Trophoblast cell (in vitro differentiated cells and primary cell): ENCODE measurements at regions not wholly inside any gene's neighbourhood (a gene's known extent, or its start where the extent isn't known, plus 50 kb on each side); places are given as distances from the start of the nearest gene placed in this dataset.

Experiments used
- DNase-seq, 2 donors: peaks; one replicate each; pipeline ENCODE4 v3.0.0-alpha.2; 2016
- H2AFZ ChIP-seq: 2 replicates; pipeline ENCODE4 v1.6.1; 2013; ENCODE audit warnings: low read length, moderate library complexity, mild to moderate bottlenecking; ENCODE audit not compliant: insufficient read depth, poor library complexity
- H2AK5ac ChIP-seq: 2 replicates; pipeline ENCODE4 v1.6.1; 2013; ENCODE audit warnings: mild to moderate bottlenecking, low read length
- H2BK120ac ChIP-seq: 2 replicates; pipeline ENCODE4 v1.6.1; 2013; ENCODE audit warnings: low read length, mild to moderate bottlenecking, moderate library complexity; ENCODE audit not compliant: insufficient read depth, poor library complexity
- H2BK12ac ChIP-seq: 2 replicates; pipeline ENCODE4 v1.6.1; 2013; ENCODE audit warnings: mild to moderate bottlenecking, low read length, moderate library complexity
- H2BK5ac ChIP-seq: 2 replicates; pipeline ENCODE4 v1.6.1; 2013; ENCODE audit warnings: low read length, low read depth, moderate library complexity, mild to moderate bottlenecking; ENCODE audit not compliant: poor library complexity
- H3K14ac ChIP-seq: 2 replicates; pipeline ENCODE4 v1.6.1; 2013; ENCODE audit warnings: mild to moderate bottlenecking, low read length
- H3K18ac ChIP-seq: 2 replicates; pipeline ENCODE4 v1.6.1; 2013; ENCODE audit warnings: mild to moderate bottlenecking, low read length
- H3K23ac ChIP-seq: 2 replicates; pipeline ENCODE4 v1.6.1; 2013; ENCODE audit warnings: low read length
- H3K27ac ChIP-seq: 2 replicates; pipeline ENCODE4 v1.5.1; 2013; ENCODE audit warnings: low read depth, mild to moderate bottlenecking, inconsistent platforms, low read length, moderate library complexity
- H3K27me3 ChIP-seq: 2 replicates; pipeline ENCODE4 v1.6.1; 2013; ENCODE audit warnings: inconsistent platforms, mild to moderate bottlenecking, low read length, moderate library complexity; ENCODE audit not compliant: insufficient read depth
- H3K36me3 ChIP-seq, 2 experiments: 1 replicate in 1 of 2; 2 replicates in 1 of 2; pipeline ENCODE4 v1.6.1; 2013; ENCODE audit warnings: low read length in 2 of 2, mild to moderate bottlenecking in 2 of 2, moderate library complexity in 1 of 2; ENCODE audit not compliant: insufficient read depth in 2 of 2, control insufficient read depth in 1 of 2
- H3K4ac ChIP-seq: 2 replicates; pipeline ENCODE4 v1.6.1; 2013; ENCODE audit warnings: low read depth, mild to moderate bottlenecking, low read length, moderate library complexity
- H3K4me1 ChIP-seq, 2 experiments: 1 replicate in 1 of 2; 2 replicates in 1 of 2; pipeline ENCODE4 v1.6.1; 2013; ENCODE audit warnings: low read length in 2 of 2, mild to moderate bottlenecking in 2 of 2, moderate library complexity in 1 of 2; ENCODE audit not compliant: insufficient read depth in 2 of 2, control insufficient read depth in 1 of 2
- H3K4me2 ChIP-seq: 2 replicates; pipeline ENCODE4 v1.6.1; 2013; ENCODE audit warnings: inconsistent platforms, mild to moderate bottlenecking, low read length, moderate library complexity
- H3K4me3 ChIP-seq: 2 replicates; pipeline ENCODE4 v1.5.1; 2013; ENCODE audit warnings: mild to moderate bottlenecking, low read depth, low read length, inconsistent platforms
- H3K79me1 ChIP-seq: one replicate; pipeline ENCODE4 v1.6.1; 2013; ENCODE audit warnings: low read length
- H3K79me2 ChIP-seq: 2 replicates; pipeline ENCODE4 v1.6.1; 2013; ENCODE audit warnings: low read length, mild to moderate bottlenecking; ENCODE audit not compliant: control insufficient read depth, insufficient read depth, poor library complexity
- H3K9ac ChIP-seq: 2 replicates; pipeline ENCODE4 v1.6.1; 2013; ENCODE audit warnings: mild to moderate bottlenecking, low read length
- H3K9me3 ChIP-seq: 2 replicates; pipeline ENCODE4 v1.6.1; 2013; ENCODE audit warnings: low read depth, mild to moderate bottlenecking, control low read depth, inconsistent platforms, low read length; ENCODE audit not compliant: insufficient read depth
- H4K12ac ChIP-seq: 2 replicates; pipeline ENCODE4 v1.6.1; 2013; ENCODE audit warnings: low read depth, mild to moderate bottlenecking, low read length, moderate library complexity
- H4K8ac ChIP-seq: 2 replicates; pipeline ENCODE4 v1.6.1; 2013; ENCODE audit warnings: low read depth, mild to moderate bottlenecking, low read length, moderate library complexity
- H4K91ac ChIP-seq: one replicate; pipeline ENCODE4 v1.6.1; 2013; ENCODE audit warnings: low read depth, mild to moderate bottlenecking, low read length, moderate library complexity
- WGBS: extraction: QIAGEN DNeasy Blood & Tissue Kit; methylation state at CpG from one replicate; pipeline ENCODE4 v1.1.7; 2013; ENCODE audit warnings: missing lambda C conversion rate; ENCODE audit not compliant: insufficient read length, insufficient coverage; ENCODE audit errors: extremely low coverage; 5-methylcytosine and 5-hydroxymethylcytosine counted together

- no peak overlapping the region for H3K4me3 ChIP-seq
- no peak overlapping the region for H3K4me2 ChIP-seq
- no peak overlapping the region for H2AFZ ChIP-seq
- no peaks in the 10 kb centered on the region for H3K79me2 ChIP-seq
- H3K27ac ChIP-seq, result no peak overlapping the region
- H2BK12ac ChIP-seq, result no peak overlapping the region
- H3K9me3 ChIP-seq, result no peaks in the 10 kb centered on the region
- H2BK5ac ChIP-seq, result no peak overlapping the region
- no peak overlapping the region for H4K12ac ChIP-seq
- no peak overlapping the region for H4K91ac ChIP-seq
- H2BK120ac ChIP-seq, result no peak overlapping the region
- no peak overlapping the region for H3K14ac ChIP-seq
- no peak overlapping the region for H3K18ac ChIP-seq
- H2AK5ac ChIP-seq, result no peak overlapping the region
- no peak overlapping the region for H3K9ac ChIP-seq
- H3K4me1 ChIP-seq, result no peaks in the 10 kb centered on the region
- H3K4ac ChIP-seq, result no peak overlapping the region
- no peak for DNase-seq
- no peak overlapping the region for H3K23ac ChIP-seq
- H4K8ac ChIP-seq, result no peak overlapping the region
- H3K79me1 ChIP-seq, result no peaks in the 10 kb centered on the region
- no peaks in the 10 kb centered on the region for H3K36me3 ChIP-seq
- WGBS, result no CpG with 5 or more reads among the region's 2 CpGs
- H3K27me3 ChIP-seq, result no peaks in the 10 kb centered on the region
These were observed 350.3 kb downstream of the GPAM start for GRCh38 chr10:111833251-111833650.

- Histone ChIP-seq H3K36me3 (no peaks in the 10 kb centered on the region), H2BK12ac (no peak overlapping the region), H4K91ac (no peak overlapping the region), H3K4me3 (no peak overlapping the region), H3K4me1 (no peaks in the 10 kb centered on the region), H3K4ac (no peak overlapping the region), H3K14ac (no peak overlapping the region), H3K79me1 (no peaks in the 10 kb centered on the region), H3K18ac (no peak overlapping the region), H2BK5ac (no peak overlapping the region), H3K9me3 (no peaks in the 10 kb centered on the region), H3K79me2 (no peaks in the 10 kb centered on the region), H3K9ac (no peak overlapping the region), H3K27me3 (no peaks in the 10 kb centered on the region), H2AK5ac (no peak overlapping the region), H3K23ac (no peak overlapping the region), H4K8ac (no peak overlapping the region), H4K12ac (no peak overlapping the region), H2AFZ (no peak overlapping the region), H3K4me2 (no peak overlapping the region), H3K27ac (no peak overlapping the region), H2BK120ac (no peak overlapping the region)
- no CpG with 5 or more reads among the region's 8 CpGs for WGBS
- DNase-seq, result no peak
These were observed 348.0 kb downstream of the GPAM start for GRCh38 chr10:111835574-111835973.

- WGBS, result no CpG with 5 or more reads among the region's 1 CpG
- H2BK12ac ChIP-seq, result no peak overlapping the region
These were observed 347.5 kb downstream of the GPAM start for GRCh38 chr10:111836064-111836463.

GRCh38 chr10:111836571-111836970, 347.0 kb downstream of the GPAM start:
- Histone ChIP-seq H3K4me1 (no peaks in the 10 kb centered on the region), H2AK5ac (no peak overlapping the region), H3K4me2 (no peak overlapping the region), H3K9ac (no peak overlapping the region), H3K14ac (no peak overlapping the region), H4K91ac (no peak overlapping the region), H3K36me3 (no peaks in the 10 kb centered on the region), H3K79me2 (no peaks in the 10 kb centered on the region), H3K27me3 (no peaks in the 10 kb centered on the region), H2BK12ac (no peak overlapping the region), H4K12ac (no peak overlapping the region), H3K79me1 (no peaks in the 10 kb centered on the region), H3K4ac (no peak overlapping the region), H2BK120ac (no peak overlapping the region), H3K18ac (no peak overlapping the region), H2AFZ (no peak overlapping the region), H3K9me3 (no peaks in the 10 kb centered on the region), H3K4me3 (no peak overlapping the region), H3K27ac (no peak overlapping the region), H3K23ac (no peak overlapping the region), H4K8ac (no peak overlapping the region), H2BK5ac (no peak overlapping the region)
- DNase-seq, result no peak
- WGBS, result no CpG with 5 or more reads among the region's 2 CpGs

More at GRCh38 chr10:111836064-111836463, 347.5 kb downstream of the GPAM start:
- no peak overlapping the region for H3K27ac ChIP-seq
- H3K4me3 ChIP-seq, result no peak overlapping the region
- DNase-seq, result no peak
- H3K18ac ChIP-seq, result no peak overlapping the region
- no peak overlapping the region for H2AFZ ChIP-seq
- H4K12ac ChIP-seq, result no peak overlapping the region
- H3K4me1 ChIP-seq, result no peaks in the 10 kb centered on the region
- no peak overlapping the region for H3K9ac ChIP-seq
- H3K9me3 ChIP-seq, result no peaks in the 10 kb centered on the region
- no peak overlapping the region for H2BK120ac ChIP-seq
- H2AK5ac ChIP-seq, result no peak overlapping the region
- H2BK5ac ChIP-seq, result no peak overlapping the region
- H3K79me1 ChIP-seq, result no peaks in the 10 kb centered on the region
- no peak overlapping the region for H4K91ac ChIP-seq
- no peak overlapping the region for H3K14ac ChIP-seq
- no peak overlapping the region for H3K23ac ChIP-seq
- no peak overlapping the region for H3K4ac ChIP-seq
- no peaks in the 10 kb centered on the region for H3K27me3 ChIP-seq
- H3K79me2 ChIP-seq, result no peaks in the 10 kb centered on the region
- no peak overlapping the region for H4K8ac ChIP-seq
- H3K4me2 ChIP-seq, result no peak overlapping the region
- no peaks in the 10 kb centered on the region for H3K36me3 ChIP-seq
